OCI-LY7 (cell line): ENCODE measurements at regions not wholly inside any gene's neighbourhood (a gene's known extent, or its start where the extent isn't known, plus 50 kb on each side); places are given as distances from the start of the nearest gene placed in this dataset.
"Not testable (repeated sequence)": the region's sequence is repeated elsewhere in the genome, so short reads cannot be mapped to it uniquely, and the experiment has no call there.

Source experiments
- BruUV-seq: library from RNA; stranded (reverse); fragments of 400-500 nt; replicated peaks from 2 replicates; lab custom pipeline; 2021; lab: Mats Ljungman, UMichigan
- CTCF ChIA-PET: fragments of 300-600 bp; sonication (Branson Sonifier 250); formaldehyde crosslinking; loops from one replicate; lab custom pipeline; 2022; ENCODE audit warnings: antibody characterized with exemption; ENCODE audit not compliant: unreplicated experiment; lab: Charles Lee
- POLR2A ChIA-PET: fragments of 300-600 bp; sonication (Branson Sonifier 250); formaldehyde crosslinking; loops from one replicate; lab custom pipeline; 2022; ENCODE audit warnings: antibody characterized with exemption; lab: Charles Lee
- DNase-seq: peaks from one replicate; pipeline ENCODE4 v3.0.0-alpha.2; 2015; ENCODE audit warnings: low spot score
- H2AFZ ChIP-seq: fragments of 200-600 bp; sonication (generic), shearing (Covaris generic); 2 replicates; pipeline ENCODE4 v1.6.1; 2014; ENCODE audit warnings: mild to moderate bottlenecking, antibody characterized with exemption, low read length, moderate library complexity
- H3K27ac ChIP-seq: fragments of 200-600 bp; sonication (generic); 2 replicates; pipeline ENCODE4 v1.5.1; 2014; ENCODE audit warnings: mixed run types, low read depth, mild to moderate bottlenecking, moderate library complexity, low read length, inconsistent platforms; ENCODE audit not compliant: poor library complexity, severe bottlenecking
- H3K36me3 ChIP-seq: fragments of 200-600 bp; sonication (generic); 2 replicates; pipeline ENCODE4 v1.6.1; 2014; ENCODE audit warnings: mild to moderate bottlenecking, antibody characterized with exemption, low read length, moderate library complexity, mixed read lengths; ENCODE audit not compliant: insufficient read depth
- H3K4me1 ChIP-seq: fragments of 200-600 bp; sonication (generic); 2 replicates; pipeline ENCODE4 v1.5.1; 2014; ENCODE audit warnings: mild to moderate bottlenecking, low read length; ENCODE audit not compliant: insufficient read depth, poor library complexity, severe bottlenecking
- H3K4me2 ChIP-seq: fragments of 200-600 bp; sonication (generic); 2 replicates; pipeline ENCODE4 v1.6.1; 2014; ENCODE audit warnings: mild to moderate bottlenecking, low read length
- H3K4me3 ChIP-seq: fragments of 200-600 bp; sonication (generic); 2 replicates; pipeline ENCODE4 v1.5.1; 2014; ENCODE audit warnings: mild to moderate bottlenecking, low read depth, low read length; ENCODE audit not compliant: poor library complexity, severe bottlenecking
- H3K79me2 ChIP-seq: fragments of 200-600 bp; sonication (generic); 2 replicates; pipeline ENCODE4 v1.6.1; 2016; ENCODE audit warnings: low read depth, mild to moderate bottlenecking, low read length, moderate library complexity, mixed read lengths; ENCODE audit not compliant: insufficient read depth
- H3K9me2 ChIP-seq: fragments of 200-600 bp; sonication (generic); 2 replicates; pipeline ENCODE4 v1.6.1; 2016; ENCODE audit warnings: mild to moderate bottlenecking, low read length, mixed read lengths; ENCODE audit not compliant: insufficient read depth
- H3K9me3 ChIP-seq: fragments of 200-600 bp; sonication (generic); 2 replicates; pipeline ENCODE4 v1.6.1; 2014; ENCODE audit warnings: mild to moderate bottlenecking, mixed run types, low read length, mixed read lengths
- H4K20me1 ChIP-seq: fragments of 200-600 bp; sonication (generic); 2 replicates; pipeline ENCODE4 v1.6.1; 2014; ENCODE audit warnings: mild to moderate bottlenecking, antibody characterized with exemption, low read length, moderate library complexity, mixed read lengths; ENCODE audit not compliant: insufficient read depth
- CTCF ChIP-seq: fragments of 200-600 bp; sonication (generic); conservative IDR thresholded peaks from 2 replicates; pipeline ENCODE4 v1.5.1; 2014; ENCODE audit warnings: mild to moderate bottlenecking, antibody characterized with exemption, low read length, moderate library complexity, mixed read lengths
- EZH2phosphoT487 ChIP-seq: fragments of 200-600 bp; sonication (generic); IDR thresholded peaks from 2 replicates; pipeline ENCODE4 v1.6.1; 2018; ENCODE audit warnings: low read depth, borderline replicate concordance, mild to moderate bottlenecking, mixed run types, antibody characterized with exemption, low read length, moderate library complexity, mixed read lengths
- intact Hi-C: fragments of 100-400 bp; cut with micrococcal nuclease; formaldehyde crosslinking; loops from one replicate; pipeline ENCODE4 v1.10.0; 2022; ENCODE audit not compliant: unreplicated experiment

GRCh38 chr21:23574932-23575331, 2032.3 kb downstream of the MRPL39 start:
- Histone ChIP-seq H3K79me2 (no peaks in the 10 kb centered on the region), H3K9me3 (peaks cover 26% of the 10 kb centered on the region), H3K4me2 (no peak overlapping the region), H3K27ac (no peak overlapping the region), H3K4me1 (no peaks in the 10 kb centered on the region), H2AFZ (no peak overlapping the region), H3K36me3 (no peaks in the 10 kb centered on the region), H4K20me1 (no peaks in the 10 kb centered on the region), H3K9me2 (no peaks in the 10 kb centered on the region), H3K4me3 (no peak overlapping the region)
- DNase-seq = no peak
- CTCF ChIA-PET = no interaction called here
- intact Hi-C loops = no loop called here
- TF ChIP-seq CTCF = no peak
- no peak for TF ChIP-seq EZH2phosphoT487
- POLR2A ChIA-PET = interaction anchor here (0.7 to 0.9 kb wide), 2 partner anchors 9 to 1447 kb away, joined by 3 to 7 read pairs; no protein-coding TSS in a partner anchor
- BruUV-seq = no TSS peak

- H3K4me2 ChIP-seq, H3K4me3 ChIP-seq, H3K9me2 ChIP-seq, H2AFZ ChIP-seq, H3K79me2 ChIP-seq, BruUV-seq, POLR2A ChIA-PET, H4K20me1 ChIP-seq, H3K27ac ChIP-seq, intact Hi-C loops, DNase-seq, H3K36me3 ChIP-seq, H3K4me1 ChIP-seq, CTCF ChIA-PET: not testable (repeated sequence)
- H3K9me3 ChIP-seq = peaks cover 20% of the 10 kb centered on the region; the same call in 1 of the 2 replicates
These were observed 2058.4 kb downstream of the MRPL39 start for GRCh38 chr21:23548924-23549323.

GRCh38 chr21:23543333-23543732, 2063.9 kb downstream of the MRPL39 start:
- Histone ChIP-seq H3K9me2 (no peaks in the 10 kb centered on the region), H3K79me2 (no peaks in the 10 kb centered on the region), H3K9me3 (peaks cover 33% of the 10 kb centered on the region; the same call in 1 of the 2 replicates), H3K4me1 (no peaks in the 10 kb centered on the region), H3K27ac (no peak overlapping the region), H3K4me3 (no peak overlapping the region), H3K4me2 (no peak overlapping the region), H3K36me3 (no peaks in the 10 kb centered on the region), H2AFZ (no peak overlapping the region), H4K20me1 (no peaks in the 10 kb centered on the region)
- no peak for TF ChIP-seq CTCF
- no peak for TF ChIP-seq EZH2phosphoT487
- no TSS peak for BruUV-seq
- POLR2A ChIA-PET = no interaction called here
- no peak for DNase-seq
- intact Hi-C loops = no loop called here
- CTCF ChIA-PET = no interaction called here
